ENCODE measurements at regions not wholly inside any gene's neighbourhood (a gene's known extent, or its start where the extent isn't known, plus 50 kb on each side); places are given as distances from the start of the nearest gene placed in this dataset.

- peaks cover 14% of the 10 kb centered on the region; the same call in 1 of the 2 replicates for H3K9me3 ChIP-seq (ENCODE audit: low read length)
- POLR2A ChIA-PET = no interaction called here
- no peaks in the 10 kb centered on the region for H3K4me1 ChIP-seq (ENCODE audit: insufficient read depth, low read length)
- TF ChIP-seq ZSCAN29 (CRISPR knock-in tag; conservative IDR thresholded peaks at IDR 0.05) = no peak
- no peak for TF ChIP-seq ZNF414 (CRISPR knock-in tag; IDR thresholded peaks at IDR 0.05)
- no peak for TF ChIP-seq FOXA3 (CRISPR knock-in tag; IDR thresholded peaks at IDR 0.05)
- no peak for TF ChIP-seq ZNF260 (CRISPR knock-in tag; IDR thresholded peaks at IDR 0.05; ENCODE audit: borderline replicate concordance, low read depth)
- TF ChIP-seq CBFB (CRISPR knock-in tag; IDR thresholded peaks at IDR 0.05) = no peak
- no peak for TF ChIP-seq REPIN1 (CRISPR knock-in tag; IDR thresholded peaks at IDR 0.05; ENCODE audit: borderline replicate concordance, low read depth)
- no peak for TF ChIP-seq KDM1A (CRISPR knock-in tag; IDR thresholded peaks at IDR 0.05)
- TF ChIP-seq ZNF552 (CRISPR knock-in tag; IDR thresholded peaks at IDR 0.05; ENCODE audit: borderline replicate concordance) = no peak
- no peak for TF ChIP-seq SNAPC4 (CRISPR knock-in tag; IDR thresholded peaks at IDR 0.05)
- no peak for TF ChIP-seq ZKSCAN5 (CRISPR knock-in tag; IDR thresholded peaks at IDR 0.05)
- TF ChIP-seq SNAI1 (CRISPR knock-in tag; IDR thresholded peaks at IDR 0.05; ENCODE audit: borderline replicate concordance) = no peak
- no peak for TF ChIP-seq ZSCAN20 (CRISPR knock-in tag; IDR thresholded peaks at IDR 0.05; ENCODE audit: borderline replicate concordance)
- no peak for TF ChIP-seq LBX2 (CRISPR knock-in tag; IDR thresholded peaks at IDR 0.05; ENCODE audit: borderline replicate concordance)
- no peak for TF ChIP-seq STAT5B (CRISPR knock-in tag; IDR thresholded peaks at IDR 0.05)
- TF ChIP-seq KDM5B (CRISPR knock-in tag; IDR thresholded peaks at IDR 0.05; ENCODE audit: borderline replicate concordance) = no peak
- H2AFZ ChIP-seq (ENCODE audit: low read length) = no peak overlapping the region
- DNase-seq (ENCODE audit: low spot score) (no peak), ATAC-seq (no peak), FAIRE-seq (no peak)
- H3K9ac ChIP-seq (ENCODE audit: insufficient read depth, low read depth, low read length) = no peak overlapping the region
- intact Hi-C loops (cut with micrococcal nuclease; ENCODE audit: unreplicated experiment) (no loop called here), in situ Hi-C loops (cut with HindIII; ENCODE audit: extremely low pct_ligation_motif_present, low pct_unique_long_range_greater_than_20kb) (no loop called here)
- CTCF ChIA-PET (ENCODE audit: low intra/inter-chr PET ratio, low total read pairs) = no interaction called here
- no peaks in the 10 kb centered on the region for H4K20me1 ChIP-seq (ENCODE audit: insufficient read depth, low read length)
- H3K27ac ChIP-seq (ENCODE audit: extremely low read length, insufficient read depth, low read length) = no peak overlapping the region
- WGBS (ENCODE audit: low lambda C conversion rate) = 0% methylated on average over 1 of the region's 1 CpG
- H3K36me3 ChIP-seq (replicated peaks in 1 of 2; ENCODE audit: control insufficient read depth in 1 of 2, insufficient read depth in 2 of 2, low read length in 2 of 2) = no peaks in the 10 kb centered on the region
- no peaks in the 10 kb centered on the region for H3K79me2 ChIP-seq (ENCODE audit: insufficient read depth, low read length)
- no peak overlapping the region for H3K4me3 ChIP-seq (replicated peaks in 1 of 3; ENCODE audit: insufficient read depth in 1 of 3, low read depth in 2 of 3, low read length in 3 of 3)
- H3K4me2 ChIP-seq (ENCODE audit: low read depth, low read length) = no peak overlapping the region
- no TSS peak for BruUV-seq (replicated peaks)
- H3K27me3 ChIP-seq (ENCODE audit: control insufficient read depth in 1 of 2, insufficient read depth in 2 of 2, low read length in 2 of 2) = no peaks in the 10 kb centered on the region
These were observed 1146.8 kb downstream of the MAT2B start for GRCh38 chr5:164652276-164652660.
